SK-MEL-5 (cell line): ENCODE measurements at regions not wholly inside any gene's neighbourhood (a gene's known extent, or its start where the extent isn't known, plus 50 kb on each side); places are given as distances from the start of the nearest gene placed in this dataset.
"Not testable (repeated sequence)": the region's sequence is repeated elsewhere in the genome, so short reads cannot be mapped to it uniquely, and the experiment has no call there.

Experiments used
- DNase-seq: peaks from one replicate; pipeline ENCODE4 v3.0.0-alpha.2; 2016; ENCODE audit warnings: low read depth, low spot score
- in situ Hi-C: cut with HindIII; loops from 2 replicates; pipeline ENCODE4 v1.10.0; 2016; ENCODE audit warnings: low sequenced_read_pairs, high pct_unique_total_duplicates, low pct_unique_long_range_greater_than_20kb

GRCh38 chr6:141833001-141833655 lies 299.6 kb upstream of the GJE1 start:
- in situ Hi-C loops, result no loop called here
- peak; percentile 81 for DNase-seq

DNA sequence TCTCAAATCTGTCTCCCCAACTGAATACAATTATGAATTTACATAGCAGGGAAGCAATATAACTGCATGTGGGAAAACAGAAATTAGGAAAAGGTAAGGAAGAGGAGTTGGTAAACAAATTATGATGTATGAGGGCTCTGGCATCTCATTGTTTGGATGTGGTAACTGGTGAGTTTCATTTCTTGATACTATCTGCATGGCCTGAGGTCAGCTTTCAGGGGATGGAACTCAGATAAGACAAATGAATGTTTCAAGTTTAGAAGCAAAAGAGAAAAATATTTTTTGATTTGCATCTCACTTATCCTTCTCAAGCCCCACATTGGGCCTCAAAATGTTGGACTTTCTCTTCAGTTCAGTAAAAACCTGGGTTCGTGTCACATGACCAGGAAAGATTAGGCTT lies 302.2 kb upstream of the GJE1 start:
- DNase-seq, result no peak
- in situ Hi-C loops, result no loop called here

DNA sequence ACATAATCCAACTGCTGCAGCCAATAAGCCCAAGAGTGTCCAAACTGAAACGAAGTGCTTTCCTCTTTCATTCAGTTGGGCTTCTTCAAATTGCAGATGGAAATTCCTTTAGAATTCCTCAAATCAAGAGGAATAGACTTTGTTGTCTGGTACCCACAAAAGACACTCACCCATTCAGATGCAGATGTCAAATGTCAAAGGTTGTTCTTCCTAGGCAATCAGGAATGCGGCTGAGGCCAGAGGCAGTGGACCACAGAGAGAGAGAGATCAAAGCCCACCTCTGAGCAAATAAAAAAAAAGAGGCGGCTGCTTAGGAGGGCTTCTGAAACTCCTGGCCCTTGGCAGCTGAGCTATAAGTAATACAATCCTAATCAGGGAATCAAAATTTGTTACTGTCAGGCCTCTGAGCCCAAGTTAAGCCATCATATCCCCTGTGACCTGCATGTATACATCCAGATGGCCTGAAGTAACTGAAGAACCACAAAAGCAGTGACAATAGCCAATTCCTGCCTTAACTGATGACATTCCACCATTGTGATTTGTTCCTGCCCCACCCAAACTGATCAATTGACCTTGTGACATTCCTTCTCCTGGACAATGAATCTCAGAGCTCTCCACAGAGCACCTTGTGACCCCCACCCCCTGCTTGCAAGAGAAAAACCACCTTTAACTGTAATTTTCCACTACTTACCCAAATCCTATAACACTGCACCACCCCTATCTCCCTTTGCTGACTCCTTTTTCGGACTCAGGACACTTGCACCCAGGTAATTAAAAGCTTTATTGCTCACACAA lies 303.0 kb upstream of the GJE1 start:
- in situ Hi-C loops, result no loop called here
- no peak for DNase-seq

- no peak for DNase-seq
- in situ Hi-C loops, result no loop called here
These were observed 308.4 kb upstream of the GJE1 start for GRCh38 chr6:141824350-141824749.

DNA sequence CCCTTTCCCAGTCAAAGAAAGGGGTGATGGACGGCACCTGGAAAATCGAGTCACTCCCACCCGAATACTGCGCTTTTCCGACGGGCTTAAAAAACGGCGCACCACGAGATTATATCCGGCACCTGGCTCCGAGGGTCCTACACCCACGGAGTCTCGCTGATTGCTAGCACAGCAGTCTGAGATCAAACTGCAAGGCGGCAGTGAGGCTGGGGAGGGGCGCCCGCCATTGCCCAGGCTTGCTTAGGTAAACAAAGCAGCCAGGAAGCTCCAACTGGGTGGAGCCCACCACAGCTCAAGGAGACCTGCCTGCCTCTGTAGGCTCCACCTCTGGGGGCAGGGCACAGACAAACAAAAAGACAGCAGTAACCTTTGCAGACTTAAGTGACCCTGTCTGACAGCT lies 317.7 kb upstream of the GJE1 start:
- DNase-seq, in situ Hi-C loops: not testable (repeated sequence)

DNA sequence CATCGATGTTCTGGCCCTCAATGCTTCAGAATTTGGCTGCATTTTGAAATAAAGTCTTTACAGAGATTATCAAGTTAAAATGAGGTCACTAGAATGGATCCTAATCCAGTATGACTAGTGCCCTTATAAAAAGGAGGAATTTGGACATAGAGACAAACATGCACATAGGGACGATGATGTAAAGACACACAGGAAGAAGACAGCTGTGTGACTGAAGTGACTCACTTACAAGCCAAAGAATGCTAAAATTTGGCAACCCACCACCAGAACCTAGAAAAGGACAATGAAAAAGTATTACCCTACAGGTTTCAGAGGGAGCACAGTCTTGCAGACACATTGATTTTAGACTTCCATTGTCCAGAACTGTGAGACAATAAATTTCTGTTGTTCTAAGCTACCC lies 322.8 kb upstream of the GJE1 start:
- in situ Hi-C loops, result no loop called here
- DNase-seq, result no peak

DNA sequence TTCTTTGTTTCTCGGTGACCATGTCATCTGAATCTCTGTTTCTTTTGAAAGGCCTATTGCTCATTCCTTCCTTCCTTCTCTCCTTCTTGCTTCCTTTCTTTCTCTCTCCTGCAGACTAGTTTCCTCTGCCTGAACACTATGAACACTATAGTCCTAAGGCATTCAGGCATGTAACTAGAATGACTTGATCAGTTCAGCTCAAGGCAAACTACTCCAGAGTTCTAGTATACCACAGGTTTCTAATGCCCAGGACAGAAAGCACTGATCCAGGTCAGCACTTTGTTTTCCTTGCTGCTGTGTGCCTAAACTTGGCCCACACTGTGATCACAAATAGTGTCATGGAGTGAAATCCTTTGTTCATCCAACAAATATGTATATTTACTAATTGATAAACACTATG lies 324.1 kb upstream of the GJE1 start:
- in situ Hi-C loops, result no loop called here
- no peak for DNase-seq

DNA sequence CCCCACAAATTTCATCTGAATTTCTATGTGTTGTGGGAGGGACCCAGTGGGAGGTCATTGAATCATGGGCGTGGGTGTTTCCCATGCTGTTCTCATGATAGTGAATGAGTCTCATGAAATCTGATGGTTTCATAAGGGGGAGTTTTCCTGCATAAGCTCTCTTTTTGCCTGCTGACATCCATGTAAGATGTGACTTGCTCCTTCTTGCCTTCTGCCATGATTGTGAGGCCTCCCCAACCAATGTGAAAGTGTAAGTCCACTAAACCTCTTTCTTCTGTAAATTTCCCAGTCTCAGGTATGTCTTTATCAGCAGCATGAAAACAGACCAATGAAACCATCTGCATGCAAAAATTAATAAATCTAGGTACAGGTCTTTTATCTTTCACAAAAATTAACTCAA lies 331.8 kb upstream of the GJE1 start:
- in situ Hi-C loops, DNase-seq: not testable (repeated sequence)

DNA sequence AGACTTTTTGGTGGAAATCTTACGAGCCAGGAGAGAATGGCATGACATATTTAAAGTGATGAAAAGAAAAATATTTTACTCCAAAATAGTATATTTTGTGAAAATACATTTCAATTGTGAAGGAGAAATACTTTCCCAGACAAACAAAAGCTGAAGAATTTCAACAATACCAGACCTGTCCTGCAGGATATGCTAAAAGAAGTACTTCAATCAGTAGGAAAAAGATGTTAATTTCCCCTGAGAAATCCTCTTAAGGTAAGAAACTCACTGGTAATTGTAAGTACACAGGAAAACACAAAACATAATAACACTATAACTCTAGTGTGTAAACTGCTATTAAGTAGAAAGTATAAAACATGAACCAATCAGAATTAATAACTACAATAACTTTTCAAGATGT lies 341.8 kb upstream of the GJE1 start:
- no peak for DNase-seq
- in situ Hi-C loops, result no loop called here

DNA sequence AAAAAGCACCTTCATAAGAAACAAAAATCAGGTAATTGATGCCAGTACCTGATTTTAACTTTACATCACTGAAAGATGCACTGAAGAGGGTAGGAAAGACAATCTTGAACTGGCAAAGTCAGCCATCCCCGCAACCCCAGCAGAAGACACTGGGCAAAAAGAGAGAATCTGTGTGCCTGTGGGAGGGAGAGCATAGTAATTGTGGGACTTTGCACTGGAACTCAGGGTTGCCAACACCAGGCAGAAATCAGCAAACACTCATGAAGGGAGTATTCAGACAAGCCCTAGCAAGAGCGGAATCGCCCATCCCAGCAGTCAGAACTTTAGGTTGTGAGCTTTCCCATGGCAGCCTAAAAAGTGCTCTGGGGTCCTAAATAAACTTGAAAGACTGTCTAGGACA lies 344.6 kb upstream of the GJE1 start:
- no peak for DNase-seq
- in situ Hi-C loops, result no loop called here

DNA sequence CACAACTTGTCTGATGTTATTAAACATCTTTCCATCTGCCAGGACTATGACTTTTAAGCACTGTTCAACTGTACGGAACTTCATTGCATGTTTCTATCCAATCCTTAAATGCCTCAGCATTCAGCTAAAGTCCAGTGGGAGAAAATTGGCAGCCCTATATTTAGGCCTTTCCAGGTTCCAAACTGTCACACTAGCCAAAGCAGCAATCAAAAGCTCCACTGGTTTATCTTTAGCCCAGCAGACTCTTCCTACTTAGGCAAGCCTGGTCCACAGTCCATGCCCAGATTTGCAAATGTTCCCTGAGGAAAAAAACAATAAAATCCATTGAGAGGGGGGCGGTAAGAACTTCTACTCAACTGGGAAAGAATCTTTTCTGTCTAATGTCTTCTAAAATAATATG lies 349.1 kb upstream of the GJE1 start:
- in situ Hi-C loops, result no loop called here
- no peak for DNase-seq

GRCh38 chr6:141780296-141780695 lies 352.4 kb upstream of the GJE1 start:
- DNase-seq, result no peak
- in situ Hi-C loops, result no loop called here

- no peak for DNase-seq
- in situ Hi-C loops, result no loop called here
These were observed 368.3 kb upstream of the GJE1 start for GRCh38 chr6:141764388-141764787.

- in situ Hi-C loops, result no loop called here
- peak; percentile 2 for DNase-seq
These were observed 374.3 kb upstream of the GJE1 start for GRCh38 chr6:141758430-141758829.

DNA sequence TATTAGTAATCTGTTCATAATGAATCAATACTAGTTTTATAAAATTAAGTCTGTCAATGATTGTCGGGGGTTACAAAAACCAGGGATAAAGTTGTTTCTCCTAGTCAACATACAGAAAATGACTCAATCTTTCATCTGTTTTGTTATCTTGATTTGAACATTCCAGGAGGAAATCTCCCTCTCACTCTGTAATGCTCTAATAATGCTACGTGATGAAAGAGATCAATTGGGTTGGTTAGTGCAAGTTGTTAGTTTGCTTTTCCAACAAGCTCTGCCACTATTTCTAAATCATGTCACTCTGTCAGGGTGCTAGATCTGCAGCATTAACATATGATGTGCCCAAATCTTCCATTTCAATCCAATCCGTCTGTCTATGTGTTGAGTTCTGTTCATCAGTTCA lies 379.5 kb upstream of the GJE1 start:
- no peak for DNase-seq
- in situ Hi-C loops, result no loop called here

DNA sequence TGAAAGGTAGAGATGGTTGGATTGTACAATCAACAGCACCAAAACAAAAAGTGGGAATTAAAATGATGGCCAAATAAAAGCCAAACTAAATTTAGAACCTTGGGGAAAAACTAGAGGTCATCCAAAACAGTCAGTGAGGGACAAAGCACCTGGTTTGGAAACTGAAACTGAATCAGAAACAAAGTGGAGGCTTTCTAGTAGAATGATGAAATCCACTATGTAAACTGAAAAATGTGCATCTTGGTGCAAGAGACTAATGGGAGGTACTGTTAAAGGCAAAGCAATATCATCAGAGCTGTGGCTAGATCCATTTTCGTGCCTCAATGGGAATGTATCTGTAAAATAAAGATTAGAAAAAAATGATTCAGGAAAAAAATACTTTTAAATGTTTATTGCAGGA lies 380.0 kb upstream of the GJE1 start:
- in situ Hi-C loops, result no loop called here
- DNase-seq, result no peak

GRCh38 chr6:141746324-141746723 lies 386.4 kb upstream of the GJE1 start:
- in situ Hi-C loops, DNase-seq: not testable (repeated sequence)

- in situ Hi-C loops, result no loop called here
- DNase-seq, result no peak
These were observed 387.8 kb upstream of the GJE1 start for GRCh38 chr6:141744971-141745370.

- in situ Hi-C loops, result no loop called here
- no peak for DNase-seq
These were observed 388.4 kb upstream of the GJE1 start for GRCh38 chr6:141744194-141744925.
